Esophagus muscularis mucosa (tissue), 4 donors: ENCODE measurements at regions not wholly inside any gene's neighbourhood (a gene's known extent, or its start where the extent isn't known, plus 50 kb on each side); places are given as distances from the start of the nearest gene placed in this dataset.

Experiments used
- CTCF ChIP-seq, 3 experiments: fragments of 200-600 bp in 2 of 3; fragments of 450-650 bp in 1 of 3; sonication (generic) in 2 of 3; IDR thresholded peaks; one replicate each; pipeline ENCODE4 v1.5.1; 2017 to 2019; ENCODE audit warnings: antibody characterized with exemption in 3 of 3, mild to moderate bottlenecking in 2 of 3, moderate library complexity in 1 of 3
- EP300 ChIP-seq: sonication (generic); formaldehyde crosslinking; IDR thresholded peaks from one replicate; pipeline ENCODE4 v1.6.1; 2017; ENCODE audit warnings: antibody characterized with exemption
- POLR2A ChIP-seq: fragments of 450-650 bp; IDR thresholded peaks from one replicate; pipeline ENCODE4 v1.6.1; 2017; ENCODE audit warnings: antibody characterized with exemption, moderate library complexity, mild to moderate bottlenecking, low read depth
- POLR2AphosphoS5 ChIP-seq, 2 donors: sonication (generic); formaldehyde crosslinking; IDR thresholded peaks; one replicate each; pipeline ENCODE4 v1.6.1; 2017; ENCODE audit warnings: antibody characterized with exemption in 2 of 2

DNA sequence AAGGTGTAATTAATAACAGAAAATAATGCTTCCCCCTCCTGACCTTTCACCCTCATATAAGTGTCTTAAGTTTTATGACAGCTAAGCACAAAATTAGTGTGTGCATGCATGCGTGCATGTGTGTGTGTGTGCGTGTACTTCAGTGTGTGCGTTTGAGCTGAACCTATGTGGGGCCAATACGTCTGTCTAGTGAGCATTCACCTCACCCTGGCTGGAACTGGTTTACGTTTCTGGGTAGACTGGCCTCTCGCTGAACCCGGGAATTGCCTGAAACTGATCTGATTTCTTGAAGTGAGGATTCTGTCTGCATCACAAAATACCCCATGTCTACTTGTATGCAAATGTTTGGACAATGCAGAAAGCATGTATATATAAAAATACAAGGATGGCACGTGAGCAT lies 68.2 kb upstream of the TBX3 start:
- TF ChIP-seq CTCF (IDR thresholded peaks at IDR 0.05), result no peak
- TF ChIP-seq POLR2A, result no peak
- no peak for TF ChIP-seq POLR2AphosphoS5 (IDR thresholded peaks at IDR 0.05)
- TF ChIP-seq EP300, result no peak
